ENCODE measurements at regions not wholly inside any gene's neighbourhood (a gene's known extent, or its start where the extent isn't known, plus 50 kb on each side); places are given as distances from the start of the nearest gene placed in this dataset.

DNA sequence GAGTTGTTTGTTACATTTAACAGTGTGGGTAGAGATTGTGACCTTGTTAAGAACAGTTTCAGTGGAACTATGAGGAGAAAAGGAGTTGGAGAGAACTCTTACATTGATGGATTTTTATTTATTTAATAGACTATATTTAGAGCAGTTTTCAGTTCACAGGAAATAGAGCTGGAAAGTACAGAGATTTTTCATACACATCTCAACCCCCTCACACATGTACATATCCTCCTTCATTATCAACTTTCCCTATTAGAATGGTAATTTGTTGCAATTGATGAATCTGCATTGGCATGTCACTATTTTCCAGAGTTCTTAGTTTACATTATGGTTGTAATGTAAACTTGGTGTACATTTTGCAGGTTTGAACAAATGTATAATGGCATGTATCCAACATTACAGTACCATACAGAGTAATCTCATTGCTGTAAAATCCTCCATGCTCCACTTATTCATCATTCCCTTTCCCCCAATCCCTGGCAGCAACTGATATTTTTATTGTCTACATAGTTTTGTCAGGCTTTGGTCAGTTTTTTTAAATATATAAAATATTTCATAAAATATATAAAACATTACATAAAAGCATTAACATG is 756.6 kb upstream of the DPPA4 start:
- DNase-seq (ENCODE audit: low read depth in 3 of 3): no peak

DNA sequence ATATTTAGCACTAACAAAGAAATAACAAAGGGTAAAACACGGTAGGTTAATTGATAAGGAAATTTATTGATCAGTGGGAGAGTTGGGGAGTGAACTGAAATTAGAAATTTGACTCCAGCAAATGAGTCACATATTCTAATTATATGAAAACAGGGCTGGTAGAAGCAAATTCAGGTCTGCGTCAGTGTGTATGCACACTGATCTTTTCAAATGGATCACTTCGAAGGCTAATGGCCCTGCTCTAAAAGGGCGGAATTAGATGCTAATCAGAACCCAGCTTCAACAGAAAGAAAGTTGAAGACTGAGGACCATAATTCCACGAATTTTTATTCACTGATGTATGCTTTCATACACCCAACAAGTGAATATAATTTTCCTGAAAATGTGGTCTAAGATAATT is 762.4 kb upstream of the DPPA4 start:
- no peak for DNase-seq (ENCODE audit: low read depth in 3 of 3)

- DNase-seq (ENCODE audit: low read depth in 3 of 3): no peak
Observed at GRCh38 chr3:110101361-110101760, 764.0 kb upstream of the DPPA4 start.

GRCh38 chr3:110106805-110107204 is 769.5 kb upstream of the DPPA4 start:
- DNase-seq (ENCODE audit: low read depth in 3 of 3): no peak

GRCh38 chr3:110123946-110124345 is 786.6 kb upstream of the DPPA4 start:
- no peak for DNase-seq (ENCODE audit: low read depth in 3 of 3)

DNA sequence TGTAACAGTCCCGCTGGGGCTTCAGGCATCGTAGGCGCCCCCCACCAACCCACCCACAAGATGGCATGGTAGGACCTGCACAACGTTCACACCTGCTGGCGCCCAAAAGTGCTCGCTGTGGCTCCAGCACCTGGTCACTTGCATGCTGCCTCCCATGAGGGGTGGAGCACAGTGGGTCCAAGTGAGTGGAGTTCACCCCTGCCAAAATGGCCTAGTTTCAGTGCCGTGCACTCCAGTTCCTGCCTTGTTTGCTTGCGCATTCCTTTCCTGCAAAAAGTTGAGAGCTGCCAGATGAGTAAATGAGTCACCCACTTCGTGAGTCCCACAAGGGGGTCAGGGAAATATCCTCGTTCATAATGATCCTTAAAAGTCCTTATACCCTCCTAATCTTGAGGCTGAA is 788.7 kb upstream of the DPPA4 start:
- DNase-seq (ENCODE audit: low read depth in 3 of 3): no peak

DNA sequence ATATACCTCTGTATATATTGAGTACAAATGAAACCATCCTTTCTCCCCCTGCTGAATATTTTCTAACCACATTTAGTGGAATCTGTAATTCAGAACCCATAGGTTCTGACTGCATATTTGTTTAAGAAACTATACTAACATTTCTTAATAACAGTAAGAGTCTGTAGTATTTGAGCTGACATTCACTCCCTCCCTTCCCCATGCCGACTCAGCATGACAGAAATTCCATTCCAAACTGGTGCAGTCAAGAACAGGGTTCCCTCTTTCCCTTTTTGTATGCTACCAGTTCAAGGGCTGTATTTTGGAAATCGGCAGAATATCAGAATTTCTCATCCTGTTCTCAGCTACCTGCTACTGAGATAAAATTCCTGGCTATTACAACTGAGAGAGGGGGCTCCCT is 796.6 kb upstream of the DPPA4 start:
- no peak for DNase-seq (ENCODE audit: low read depth in 3 of 3)

DNA sequence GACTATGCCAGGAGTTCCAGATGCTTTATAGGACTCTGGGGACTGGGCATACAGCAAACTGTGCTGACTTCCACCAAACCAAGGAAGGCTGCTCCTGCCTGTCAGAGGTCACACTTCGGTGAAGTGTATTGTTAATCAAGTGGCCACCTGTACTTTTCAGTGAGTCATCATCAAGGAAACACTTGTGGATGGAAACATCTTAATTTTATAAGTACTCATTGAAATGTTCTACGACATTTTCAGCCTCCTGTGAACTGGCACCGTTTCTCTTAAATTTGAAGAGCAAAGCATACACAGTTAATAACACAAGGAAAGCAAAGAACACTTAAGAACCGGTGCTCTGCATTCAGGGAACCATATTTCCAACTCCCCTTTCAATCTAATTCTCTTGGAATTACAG is 801.7 kb upstream of the DPPA4 start:
- DNase-seq (ENCODE audit: low read depth in 3 of 3): no peak

- no peak for DNase-seq (ENCODE audit: low read depth in 3 of 3)
Observed at GRCh38 chr3:110139821-110140220, 802.5 kb upstream of the DPPA4 start.

DNA sequence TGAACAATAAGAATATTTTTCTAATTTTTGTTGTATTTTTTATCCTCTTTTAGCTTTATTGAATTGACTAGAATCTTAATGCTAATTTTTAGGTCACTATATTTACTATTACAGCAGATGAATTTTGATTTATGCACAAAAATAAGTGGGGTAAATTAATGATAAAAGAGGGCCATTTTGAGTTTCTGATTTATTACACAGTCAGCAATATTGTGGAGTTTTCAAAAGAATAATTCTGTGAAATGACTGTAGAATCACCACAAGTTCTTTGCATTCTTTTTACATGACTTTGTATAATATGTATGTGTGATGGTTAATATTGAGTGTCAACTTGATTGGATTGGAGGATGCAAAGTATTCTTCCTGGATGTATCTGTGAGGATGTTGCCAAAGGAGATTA is 812.4 kb upstream of the DPPA4 start:
- DNase-seq (ENCODE audit: low read depth in 3 of 3): no peak

GRCh38 chr3:110157221-110157620 is 819.9 kb upstream of the DPPA4 start:
- no peak for DNase-seq (ENCODE audit: low read depth in 3 of 3)

- DNase-seq (ENCODE audit: low read depth in 3 of 3): no peak
Observed at GRCh38 chr3:110164632-110165369, 827.5 kb upstream of the DPPA4 start.

- no peak for DNase-seq (ENCODE audit: low read depth in 3 of 3)
Observed at GRCh38 chr3:110165370-110165743, 828.0 kb upstream of the DPPA4 start.

GRCh38 chr3:110165753-110166152 is 828.4 kb upstream of the DPPA4 start:
- no peak for DNase-seq (ENCODE audit: low read depth in 3 of 3)

DNA sequence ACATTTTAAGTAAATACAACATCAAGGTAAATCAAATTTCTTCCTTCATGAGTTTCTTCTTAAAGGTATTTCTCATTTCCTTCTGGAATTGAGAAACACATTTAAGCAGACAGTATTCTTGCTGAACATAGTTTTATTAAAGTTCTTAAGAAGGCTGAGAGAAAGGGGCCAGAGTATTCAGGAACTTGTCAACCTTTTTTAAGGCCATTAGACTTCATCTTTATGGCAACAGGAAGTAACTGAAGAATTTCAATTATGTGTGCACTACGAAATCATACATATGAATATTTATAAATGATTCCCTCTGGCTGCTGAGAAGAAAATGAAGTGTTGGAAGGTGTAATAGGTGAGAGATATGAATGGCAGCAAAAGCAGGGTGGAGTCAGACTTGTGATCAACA is 829.4 kb upstream of the DPPA4 start:
- no peak for DNase-seq (ENCODE audit: low read depth in 3 of 3)

GRCh38 chr3:110174908-110175307 is 837.6 kb upstream of the DPPA4 start:
- no peak for DNase-seq (ENCODE audit: low read depth in 3 of 3)

- no peak for DNase-seq (ENCODE audit: low read depth in 3 of 3)
Observed at GRCh38 chr3:110178965-110179364, 841.6 kb upstream of the DPPA4 start.

GRCh38 chr3:110180733-110181132 is 843.4 kb upstream of the DPPA4 start:
- DNase-seq (ENCODE audit: low read depth in 3 of 3): no peak

GRCh38 chr3:110181226-110181625 is 843.9 kb upstream of the DPPA4 start:
- no peak for DNase-seq (ENCODE audit: low read depth in 3 of 3)

DNA sequence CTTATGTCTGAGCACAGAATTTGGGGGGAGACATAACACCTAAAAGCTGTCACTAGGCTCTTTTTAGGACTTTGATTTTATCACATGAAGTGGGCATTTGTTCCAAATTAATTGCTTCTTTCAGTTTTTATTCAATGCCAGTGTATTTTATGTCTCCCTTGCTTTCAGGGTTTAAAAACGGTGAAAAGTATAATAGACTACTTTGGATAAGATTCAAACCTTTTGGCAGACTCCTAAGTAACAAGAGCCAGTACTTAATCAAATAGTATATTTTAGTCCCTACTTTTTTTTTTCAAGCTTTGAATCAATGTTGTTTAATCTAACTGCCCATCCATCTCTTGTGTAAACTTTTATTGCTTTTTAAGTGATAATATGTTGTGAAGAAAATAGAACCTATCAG is 847.2 kb upstream of the DPPA4 start:
- no peak for DNase-seq (ENCODE audit: low read depth in 3 of 3)

DNA sequence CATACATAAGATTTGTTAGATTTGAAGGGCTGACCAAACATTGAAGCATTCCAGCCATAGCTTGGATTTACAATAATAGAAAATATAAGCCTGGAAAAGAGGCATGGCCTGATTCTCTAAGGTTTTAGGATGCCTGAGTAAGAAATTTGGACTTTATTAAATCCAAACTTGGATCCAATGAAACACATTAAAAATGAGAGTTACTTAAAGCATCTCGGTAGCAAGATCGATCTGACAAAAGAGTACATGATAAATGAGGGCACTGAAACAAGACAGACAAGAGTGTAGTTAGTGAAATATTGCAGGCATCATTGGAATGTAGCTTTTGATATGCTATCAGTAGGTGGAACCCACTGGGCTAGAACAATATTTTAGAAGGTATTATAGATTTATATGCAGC is 855.7 kb upstream of the DPPA4 start:
- DNase-seq (ENCODE audit: low read depth in 3 of 3): no peak

DNA sequence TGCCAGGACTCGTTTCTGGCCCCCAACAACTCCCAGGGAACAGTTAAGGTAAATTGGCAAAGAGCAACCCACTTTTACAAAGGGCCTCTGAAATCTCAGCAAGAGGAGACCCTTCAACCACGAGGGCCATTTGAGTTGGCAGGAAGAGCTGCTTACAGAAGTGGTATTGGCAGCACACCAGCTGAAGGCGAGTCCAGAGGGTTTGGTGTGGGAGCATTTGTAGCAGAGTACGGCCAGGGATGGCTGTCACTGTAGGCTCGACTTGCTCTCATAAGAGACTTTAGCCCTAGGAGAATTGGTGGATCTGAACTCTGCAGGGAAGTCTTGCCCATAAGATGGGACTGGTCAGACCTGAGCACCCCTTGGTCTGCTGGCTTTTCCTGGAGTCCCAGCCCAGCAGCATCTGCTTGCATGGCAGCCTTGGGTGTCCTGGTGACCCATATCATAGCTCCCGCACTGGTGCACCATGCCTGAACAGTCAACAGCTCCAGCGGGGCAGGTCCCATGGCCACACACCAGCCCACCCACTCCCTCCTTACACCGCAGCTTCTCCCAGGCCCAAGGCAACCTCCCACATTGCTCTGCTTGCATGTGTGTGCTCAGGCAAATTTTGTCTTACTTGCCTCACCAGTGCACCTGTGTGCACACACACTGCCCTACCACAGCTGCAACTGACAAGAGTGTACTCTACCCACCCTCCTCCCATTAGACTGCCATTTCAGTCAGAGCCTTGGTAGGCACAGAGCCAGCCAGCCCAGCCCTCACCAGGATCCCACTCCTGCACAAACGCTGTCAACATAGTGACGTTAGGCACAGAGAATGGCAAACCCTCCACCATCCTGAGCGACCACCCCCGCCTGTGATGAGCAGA is 861.6 kb upstream of the DPPA4 start:
- no peak for DNase-seq (ENCODE audit: low read depth in 3 of 3)

DNA sequence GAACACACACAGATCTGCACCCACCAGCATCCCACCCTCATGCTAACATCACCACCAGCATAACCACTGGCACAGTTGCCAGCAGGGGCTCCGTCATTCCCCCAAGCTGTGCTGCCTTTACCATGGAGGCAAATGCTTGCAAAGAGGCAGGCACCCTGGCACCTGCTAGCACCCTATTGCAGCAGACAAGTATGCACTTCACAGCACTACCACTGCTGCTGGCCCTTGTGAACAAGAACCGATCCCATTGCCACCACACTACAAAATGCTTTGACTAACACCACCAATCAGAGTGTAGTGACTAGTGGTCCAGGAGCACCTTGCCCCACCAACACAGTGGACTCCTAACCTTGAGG is 862.2 kb upstream of the DPPA4 start:
- DNase-seq (ENCODE audit: low read depth in 3 of 3): no peak
